ENCODE measurements at regions not wholly inside any gene's neighbourhood (a gene's known extent, or its start where the extent isn't known, plus 50 kb on each side); places are given as distances from the start of the nearest gene placed in this dataset.

- no peak for DNase-seq (ENCODE audit: low read depth, low spot score)
- H3K27ac ChIP-seq (ENCODE audit: low read length), result no peak overlapping the region
- no peaks in the 10 kb centered on the region for H3K36me3 ChIP-seq (ENCODE audit: control insufficient read depth, insufficient read depth, low read length)
- H3K4me3 ChIP-seq (ENCODE audit: low read length), result no peak overlapping the region
- no CpG with 5 or more reads among the region's 3 CpGs for WGBS (ENCODE audit: insufficient coverage, insufficient read length)
- no peaks in the 10 kb centered on the region for H3K9me3 ChIP-seq (ENCODE audit: control insufficient read depth, insufficient read depth, low read length)
- H3K4me1 ChIP-seq (ENCODE audit: control insufficient read depth, insufficient read depth, low read length), result no peaks in the 10 kb centered on the region
- no peaks in the 10 kb centered on the region for H3K27me3 ChIP-seq (ENCODE audit: control insufficient read depth, insufficient read depth, low read length)
Observed at GRCh38 chr2:71826299-71826698, 321.4 kb downstream of the CYP26B1 start.

GRCh38 chr2:71824436-71824835, 323.2 kb downstream of the CYP26B1 start:
- Histone ChIP-seq H3K27ac (ENCODE audit: low read length) (no peak overlapping the region), H3K27me3 (ENCODE audit: control insufficient read depth, insufficient read depth, low read length) (no peaks in the 10 kb centered on the region), H3K9me3 (ENCODE audit: control insufficient read depth, insufficient read depth, low read length) (no peaks in the 10 kb centered on the region), H3K4me1 (ENCODE audit: control insufficient read depth, insufficient read depth, low read length) (no peaks in the 10 kb centered on the region), H3K4me3 (ENCODE audit: low read length) (no peak overlapping the region), H3K36me3 (ENCODE audit: control insufficient read depth, insufficient read depth, low read length) (no peaks in the 10 kb centered on the region)
- no peak for DNase-seq (ENCODE audit: low read depth, low spot score)
- WGBS (ENCODE audit: insufficient coverage, insufficient read length), result no CpG with 5 or more reads among the region's 2 CpGs

- no peak for DNase-seq (ENCODE audit: low read depth, low spot score)
- no peak overlapping the region for H3K4me3 ChIP-seq (ENCODE audit: low read length)
- H3K4me1 ChIP-seq (ENCODE audit: control insufficient read depth, insufficient read depth, low read length), result no peaks in the 10 kb centered on the region
- H3K27ac ChIP-seq (ENCODE audit: low read length), result no peak overlapping the region
- no peaks in the 10 kb centered on the region for H3K36me3 ChIP-seq (ENCODE audit: control insufficient read depth, insufficient read depth, low read length)
- H3K9me3 ChIP-seq (ENCODE audit: control insufficient read depth, insufficient read depth, low read length), result no peaks in the 10 kb centered on the region
- H3K27me3 ChIP-seq (ENCODE audit: control insufficient read depth, insufficient read depth, low read length), result no peaks in the 10 kb centered on the region
Observed at GRCh38 chr2:71823526-71823925, 324.1 kb downstream of the CYP26B1 start.

GRCh38 chr2:71822463-71822862, 325.2 kb downstream of the CYP26B1 start:
- no peak overlapping the region for H3K4me3 ChIP-seq (ENCODE audit: low read length)
- H3K9me3 ChIP-seq (ENCODE audit: control insufficient read depth, insufficient read depth, low read length), result no peaks in the 10 kb centered on the region
- H3K27me3 ChIP-seq (ENCODE audit: control insufficient read depth, insufficient read depth, low read length), result no peaks in the 10 kb centered on the region
- DNase-seq (ENCODE audit: low read depth, low spot score), result no peak
- H3K4me1 ChIP-seq (ENCODE audit: control insufficient read depth, insufficient read depth, low read length), result no peaks in the 10 kb centered on the region
- no peak overlapping the region for H3K27ac ChIP-seq (ENCODE audit: low read length)
- H3K36me3 ChIP-seq (ENCODE audit: control insufficient read depth, insufficient read depth, low read length), result no peaks in the 10 kb centered on the region

GRCh38 chr2:71821856-71822255, 325.8 kb downstream of the CYP26B1 start:
- DNase-seq (ENCODE audit: low read depth, low spot score), result no peak
- no peaks in the 10 kb centered on the region for H3K9me3 ChIP-seq (ENCODE audit: control insufficient read depth, insufficient read depth, low read length)
- H3K4me3 ChIP-seq (ENCODE audit: low read length), result no peak overlapping the region
- H3K36me3 ChIP-seq (ENCODE audit: control insufficient read depth, insufficient read depth, low read length), result no peaks in the 10 kb centered on the region
- H3K27me3 ChIP-seq (ENCODE audit: control insufficient read depth, insufficient read depth, low read length), result no peaks in the 10 kb centered on the region
- H3K4me1 ChIP-seq (ENCODE audit: control insufficient read depth, insufficient read depth, low read length), result no peaks in the 10 kb centered on the region
- no peak overlapping the region for H3K27ac ChIP-seq (ENCODE audit: low read length)

- DNase-seq (ENCODE audit: low read depth, low spot score), result no peak
- Histone ChIP-seq H3K36me3 (ENCODE audit: control insufficient read depth, insufficient read depth, low read length) (no peaks in the 10 kb centered on the region), H3K4me1 (ENCODE audit: control insufficient read depth, insufficient read depth, low read length) (no peaks in the 10 kb centered on the region), H3K27me3 (ENCODE audit: control insufficient read depth, insufficient read depth, low read length) (no peaks in the 10 kb centered on the region), H3K9me3 (ENCODE audit: control insufficient read depth, insufficient read depth, low read length) (no peaks in the 10 kb centered on the region), H3K27ac (ENCODE audit: low read length) (no peak overlapping the region), H3K4me3 (ENCODE audit: low read length) (no peak overlapping the region)
- WGBS (ENCODE audit: insufficient coverage, insufficient read length), result no CpG with 5 or more reads among the region's 4 CpGs
Observed at GRCh38 chr2:71816815-71817214, 330.8 kb downstream of the CYP26B1 start.

GRCh38 chr2:71815701-71816474, 331.8 kb downstream of the CYP26B1 start:
- H3K27me3 ChIP-seq (ENCODE audit: control insufficient read depth, insufficient read depth, low read length), result no peaks in the 10 kb centered on the region
- H3K4me3 ChIP-seq (ENCODE audit: low read length), result no peak overlapping the region
- no CpG with 5 or more reads among the region's 5 CpGs for WGBS (ENCODE audit: insufficient coverage, insufficient read length)

GRCh38 chr2:71814885-71815284, 332.8 kb downstream of the CYP26B1 start:
- no CpG with 5 or more reads among the region's 2 CpGs for WGBS (ENCODE audit: insufficient coverage, insufficient read length)

More at GRCh38 chr2:71815701-71816474, 331.8 kb downstream of the CYP26B1 start:
- no peaks in the 10 kb centered on the region for H3K36me3 ChIP-seq (ENCODE audit: control insufficient read depth, insufficient read depth, low read length)
- H3K4me1 ChIP-seq (ENCODE audit: control insufficient read depth, insufficient read depth, low read length), result no peaks in the 10 kb centered on the region
- no peak for DNase-seq (ENCODE audit: low read depth, low spot score)
- no peak overlapping the region for H3K27ac ChIP-seq (ENCODE audit: low read length)
- no peaks in the 10 kb centered on the region for H3K9me3 ChIP-seq (ENCODE audit: control insufficient read depth, insufficient read depth, low read length)

GRCh38 chr2:71813807-71814470, 333.7 kb downstream of the CYP26B1 start:
- no peak for DNase-seq (ENCODE audit: low read depth, low spot score)
- no peak overlapping the region for H3K4me3 ChIP-seq (ENCODE audit: low read length)
- H3K4me1 ChIP-seq (ENCODE audit: control insufficient read depth, insufficient read depth, low read length), result no peaks in the 10 kb centered on the region
- no peaks in the 10 kb centered on the region for H3K9me3 ChIP-seq (ENCODE audit: control insufficient read depth, insufficient read depth, low read length)
- H3K36me3 ChIP-seq (ENCODE audit: control insufficient read depth, insufficient read depth, low read length), result no peaks in the 10 kb centered on the region
- H3K27me3 ChIP-seq (ENCODE audit: control insufficient read depth, insufficient read depth, low read length), result no peaks in the 10 kb centered on the region
- no peak overlapping the region for H3K27ac ChIP-seq (ENCODE audit: low read length)
- WGBS (ENCODE audit: insufficient coverage, insufficient read length), result no CpG with 5 or more reads among the region's 4 CpGs

More at GRCh38 chr2:71814885-71815284, 332.8 kb downstream of the CYP26B1 start:
- Histone ChIP-seq H3K36me3 (ENCODE audit: control insufficient read depth, insufficient read depth, low read length) (no peaks in the 10 kb centered on the region), H3K9me3 (ENCODE audit: control insufficient read depth, insufficient read depth, low read length) (no peaks in the 10 kb centered on the region), H3K4me3 (ENCODE audit: low read length) (no peak overlapping the region), H3K27ac (ENCODE audit: low read length) (no peak overlapping the region), H3K4me1 (ENCODE audit: control insufficient read depth, insufficient read depth, low read length) (no peaks in the 10 kb centered on the region), H3K27me3 (ENCODE audit: control insufficient read depth, insufficient read depth, low read length) (no peaks in the 10 kb centered on the region)
- DNase-seq (ENCODE audit: low read depth, low spot score), result no peak

GRCh38 chr2:71813315-71813714, 334.3 kb downstream of the CYP26B1 start:
- H3K27me3 ChIP-seq (ENCODE audit: control insufficient read depth, insufficient read depth, low read length), result no peaks in the 10 kb centered on the region
- no peak overlapping the region for H3K4me3 ChIP-seq (ENCODE audit: low read length)
- no peaks in the 10 kb centered on the region for H3K9me3 ChIP-seq (ENCODE audit: control insufficient read depth, insufficient read depth, low read length)
- no peak overlapping the region for H3K27ac ChIP-seq (ENCODE audit: low read length)
- no peaks in the 10 kb centered on the region for H3K4me1 ChIP-seq (ENCODE audit: control insufficient read depth, insufficient read depth, low read length)
- no peak for DNase-seq (ENCODE audit: low read depth, low spot score)
- WGBS (ENCODE audit: insufficient coverage, insufficient read length), result no CpG with 5 or more reads among the region's 4 CpGs
- H3K36me3 ChIP-seq (ENCODE audit: control insufficient read depth, insufficient read depth, low read length), result no peaks in the 10 kb centered on the region

- H3K27me3 ChIP-seq (ENCODE audit: control insufficient read depth, insufficient read depth, low read length), result no peaks in the 10 kb centered on the region
- no peak overlapping the region for H3K4me3 ChIP-seq (ENCODE audit: low read length)
- H3K36me3 ChIP-seq (ENCODE audit: control insufficient read depth, insufficient read depth, low read length), result no peaks in the 10 kb centered on the region
- H3K9me3 ChIP-seq (ENCODE audit: control insufficient read depth, insufficient read depth, low read length), result no peaks in the 10 kb centered on the region
- DNase-seq (ENCODE audit: low read depth, low spot score), result no peak
- no peaks in the 10 kb centered on the region for H3K4me1 ChIP-seq (ENCODE audit: control insufficient read depth, insufficient read depth, low read length)
- WGBS (ENCODE audit: insufficient coverage, insufficient read length), result no CpG with 5 or more reads among the region's 2 CpGs
- H3K27ac ChIP-seq (ENCODE audit: low read length), result no peak overlapping the region
Observed at GRCh38 chr2:71812736-71813135, 334.9 kb downstream of the CYP26B1 start.

All from iPS DF 6.9 (cell line).